ENCODE measurements at regions not wholly inside any gene's neighbourhood (a gene's known extent, or its start where the extent isn't known, plus 50 kb on each side); places are given as distances from the start of the nearest gene placed in this dataset.

- Histone ChIP-seq H3K9me3 (ENCODE audit: control insufficient read depth, insufficient read depth, low read length) (no peaks in the 10 kb centered on the region), H3K9me2 (replicated peaks; ENCODE audit: control insufficient read depth, low read length) (no peaks in the 10 kb centered on the region)
Measured at GRCh38 chr4:63717384-63717783, 691.9 kb downstream of the TECRL start.

GRCh38 chr4:63708661-63709060 lies 700.6 kb downstream of the TECRL start:
- Histone ChIP-seq H3K9me2 (replicated peaks; ENCODE audit: control insufficient read depth, low read length) (no peaks in the 10 kb centered on the region), H3K9me3 (ENCODE audit: control insufficient read depth, insufficient read depth, low read length) (no peaks in the 10 kb centered on the region), H3K27me3 (ENCODE audit: control insufficient read depth, low read length) (no peaks in the 10 kb centered on the region), H4K20me1 (ENCODE audit: control insufficient read depth, insufficient read depth, low read depth, low read length) (no peaks in the 10 kb centered on the region), H3K79me2 (ENCODE audit: control insufficient read depth, low read length) (no peaks in the 10 kb centered on the region), H3K4me2 (ENCODE audit: low read length) (no peak overlapping the region), H3K4me3 (ENCODE audit: low read length) (no peak overlapping the region), H3K36me3 (ENCODE audit: control insufficient read depth, low read length) (no peaks in the 10 kb centered on the region), H3K4me1 (ENCODE audit: control insufficient read depth, low read length) (no peaks in the 10 kb centered on the region), H3F3A (ENCODE audit: control insufficient read depth, insufficient read depth) (no peaks in the 10 kb centered on the region), H3K27ac (ENCODE audit: low read depth, low read length) (no peak overlapping the region)
- TF ChIP-seq CTCF (IDR thresholded peaks at IDR 0.05; ENCODE audit: low read depth, low read length, poor library complexity, severe bottlenecking), result no peak
- TF ChIP-seq EZH2phosphoT487 (IDR thresholded peaks at IDR 0.05; ENCODE audit: borderline replicate concordance, low read length), result no peak

More at GRCh38 chr4:63717384-63717783, 691.9 kb downstream of the TECRL start:
- TF ChIP-seq CTCF (IDR thresholded peaks at IDR 0.05; ENCODE audit: low read depth, low read length, poor library complexity, severe bottlenecking) (peak; percentile 28), EZH2phosphoT487 (IDR thresholded peaks at IDR 0.05; ENCODE audit: borderline replicate concordance, low read length) (no peak)
- no peaks in the 10 kb centered on the region for H3K36me3 ChIP-seq (ENCODE audit: control insufficient read depth, low read length)
- H3K79me2 ChIP-seq (ENCODE audit: control insufficient read depth, low read length), result no peaks in the 10 kb centered on the region
- no peak overlapping the region for H3K4me2 ChIP-seq (ENCODE audit: low read length)
- H3K27me3 ChIP-seq (ENCODE audit: control insufficient read depth, low read length), result no peaks in the 10 kb centered on the region
- no peak overlapping the region for H3K27ac ChIP-seq (ENCODE audit: low read depth, low read length)
- H4K20me1 ChIP-seq (ENCODE audit: control insufficient read depth, insufficient read depth, low read depth, low read length), result no peaks in the 10 kb centered on the region
- H3K4me3 ChIP-seq (ENCODE audit: low read length), result no peak overlapping the region
- H3K4me1 ChIP-seq (ENCODE audit: control insufficient read depth, low read length), result no peaks in the 10 kb centered on the region
- no peaks in the 10 kb centered on the region for H3F3A ChIP-seq (ENCODE audit: control insufficient read depth, insufficient read depth)

GRCh38 chr4:63700569-63700968 lies 708.7 kb downstream of the TECRL start:
- Histone ChIP-seq H3K9me2 (replicated peaks; ENCODE audit: control insufficient read depth, low read length) (no peaks in the 10 kb centered on the region), H3K36me3 (ENCODE audit: control insufficient read depth, low read length) (no peaks in the 10 kb centered on the region), H3K4me2 (ENCODE audit: low read length) (no peak overlapping the region), H4K20me1 (ENCODE audit: control insufficient read depth, insufficient read depth, low read depth, low read length) (no peaks in the 10 kb centered on the region), H3F3A (ENCODE audit: control insufficient read depth, insufficient read depth) (no peaks in the 10 kb centered on the region), H3K79me2 (ENCODE audit: control insufficient read depth, low read length) (no peaks in the 10 kb centered on the region), H3K4me1 (ENCODE audit: control insufficient read depth, low read length) (no peaks in the 10 kb centered on the region), H3K27me3 (ENCODE audit: control insufficient read depth, low read length) (no peaks in the 10 kb centered on the region), H3K27ac (ENCODE audit: low read depth, low read length) (no peak overlapping the region), H3K9me3 (ENCODE audit: control insufficient read depth, insufficient read depth, low read length) (no peaks in the 10 kb centered on the region; the same call in 1 of the 2 replicates), H3K4me3 (ENCODE audit: low read length) (no peak overlapping the region)
- TF ChIP-seq CTCF (IDR thresholded peaks at IDR 0.05; ENCODE audit: low read depth, low read length, poor library complexity, severe bottlenecking) (no peak), EZH2phosphoT487 (IDR thresholded peaks at IDR 0.05; ENCODE audit: borderline replicate concordance, low read length) (no peak)

GRCh38 chr4:63693321-63693720 lies 715.9 kb downstream of the TECRL start:
- H3K27me3 ChIP-seq (ENCODE audit: control insufficient read depth, low read length), result no peaks in the 10 kb centered on the region
- H3K4me3 ChIP-seq (ENCODE audit: low read length), result no peak overlapping the region
- H4K20me1 ChIP-seq (ENCODE audit: control insufficient read depth, insufficient read depth, low read depth, low read length), result no peaks in the 10 kb centered on the region
- H3K27ac ChIP-seq (ENCODE audit: low read depth, low read length), result no peak overlapping the region
- TF ChIP-seq CTCF (IDR thresholded peaks at IDR 0.05; ENCODE audit: low read depth, low read length, poor library complexity, severe bottlenecking) (no peak), EZH2phosphoT487 (IDR thresholded peaks at IDR 0.05; ENCODE audit: borderline replicate concordance, low read length) (no peak)
- no peak overlapping the region for H3K4me2 ChIP-seq (ENCODE audit: low read length)
- H3K79me2 ChIP-seq (ENCODE audit: control insufficient read depth, low read length), result no peaks in the 10 kb centered on the region
- no peaks in the 10 kb centered on the region for H3F3A ChIP-seq (ENCODE audit: control insufficient read depth, insufficient read depth)
- no peaks in the 10 kb centered on the region for H3K4me1 ChIP-seq (ENCODE audit: control insufficient read depth, low read length)
- no peaks in the 10 kb centered on the region for H3K9me2 ChIP-seq (replicated peaks; ENCODE audit: control insufficient read depth, low read length)
- H3K9me3 ChIP-seq (ENCODE audit: control insufficient read depth, insufficient read depth, low read length), result no peaks in the 10 kb centered on the region
- H3K36me3 ChIP-seq (ENCODE audit: control insufficient read depth, low read length), result no peaks in the 10 kb centered on the region

All from DOHH2 (cell line).